ENCODE measurements at regions not wholly inside any gene's neighbourhood (a gene's known extent, or its start where the extent isn't known, plus 50 kb on each side); places are given as distances from the start of the nearest gene placed in this dataset.
"Not testable (repeated sequence)": the region's sequence is repeated elsewhere in the genome, so short reads cannot be mapped to it uniquely, and the experiment has no call there.

DNA sequence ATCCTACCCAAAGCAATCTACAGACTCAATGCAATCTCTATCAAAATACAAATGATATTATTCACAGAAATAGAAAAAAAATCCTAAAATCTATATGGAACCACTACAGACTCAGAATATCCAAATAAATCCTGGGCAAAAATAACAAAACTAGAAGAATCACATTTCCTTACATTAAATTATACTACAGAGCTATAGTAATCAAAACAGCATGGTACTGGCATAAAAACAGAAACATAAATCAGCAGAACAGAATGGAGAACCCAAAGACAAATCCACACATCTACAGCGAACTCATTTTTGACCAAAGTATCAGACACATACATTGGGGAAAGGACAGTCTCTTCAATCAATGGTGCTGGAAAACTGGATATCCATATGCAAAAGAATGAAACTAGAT lies 304.1 kb upstream of the FGF13 start:
- H3K27ac ChIP-seq = no peak overlapping the region
- no peak for DNase-seq
- intact Hi-C loops (cut with DNase I; ENCODE audit: low total_unique reads) = no loop called here
- no peaks in the 10 kb centered on the region for H3K4me1 ChIP-seq
- no peaks in the 10 kb centered on the region for H3K36me3 ChIP-seq
- H3K4me3 ChIP-seq = no peak overlapping the region
- TF ChIP-seq, protein P1, sequence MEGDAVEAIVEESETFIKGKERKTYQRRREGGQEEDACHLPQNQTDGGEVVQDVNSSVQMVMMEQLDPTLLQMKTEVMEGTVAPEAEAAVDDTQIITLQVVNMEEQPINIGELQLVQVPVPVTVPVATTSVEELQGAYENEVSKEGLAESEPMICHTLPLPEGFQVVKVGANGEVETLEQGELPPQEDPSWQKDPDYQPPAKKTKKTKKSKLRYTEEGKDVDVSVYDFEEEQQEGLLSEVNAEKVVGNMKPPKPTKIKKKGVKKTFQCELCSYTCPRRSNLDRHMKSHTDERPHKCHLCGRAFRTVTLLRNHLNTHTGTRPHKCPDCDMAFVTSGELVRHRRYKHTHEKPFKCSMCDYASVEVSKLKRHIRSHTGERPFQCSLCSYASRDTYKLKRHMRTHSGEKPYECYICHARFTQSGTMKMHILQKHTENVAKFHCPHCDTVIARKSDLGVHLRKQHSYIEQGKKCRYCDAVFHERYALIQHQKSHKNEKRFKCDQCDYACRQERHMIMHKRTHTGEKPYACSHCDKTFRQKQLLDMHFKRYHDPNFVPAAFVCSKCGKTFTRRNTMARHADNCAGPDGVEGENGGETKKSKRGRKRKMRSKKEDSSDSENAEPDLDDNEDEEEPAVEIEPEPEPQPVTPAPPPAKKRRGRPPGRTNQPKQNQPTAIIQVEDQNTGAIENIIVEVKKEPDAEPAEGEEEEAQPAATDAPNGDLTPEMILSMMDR (IDR thresholded peaks at IDR 0.05) = no peak
- no peak for TF ChIP-seq POLR2A (IDR thresholded peaks at IDR 0.05)
- no peaks in the 10 kb centered on the region for H3K9me3 ChIP-seq
- H3K27me3 ChIP-seq = no peaks in the 10 kb centered on the region

DNA sequence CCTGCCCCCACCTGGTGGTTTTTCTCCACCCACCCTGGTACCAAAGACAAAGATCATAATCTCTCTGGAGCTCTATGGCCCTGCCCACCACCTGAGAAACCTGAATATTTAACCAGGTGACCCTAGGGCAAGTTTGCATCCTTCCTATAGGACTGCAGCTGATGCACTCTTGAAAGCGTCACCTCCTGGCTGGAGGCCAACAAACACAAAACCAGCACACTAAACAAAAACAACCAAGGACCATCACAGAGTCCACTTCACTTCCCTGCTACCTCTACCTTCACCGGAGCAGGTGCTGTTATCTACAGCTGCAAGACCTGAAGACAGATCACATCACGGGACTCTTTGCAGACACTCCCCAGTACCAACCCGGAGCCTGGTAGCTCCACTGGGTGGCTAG lies 296.7 kb upstream of the FGF13 start:
- no peak for DNase-seq
- Histone ChIP-seq H3K4me3 (no peak overlapping the region), H3K27me3 (no peaks in the 10 kb centered on the region), H3K36me3 (no peaks in the 10 kb centered on the region), H3K27ac (no peak overlapping the region), H3K4me1 (no peaks in the 10 kb centered on the region), H3K9me3 (no peaks in the 10 kb centered on the region)
- TF ChIP-seq, protein P1 (IDR thresholded peaks at IDR 0.05) = no peak
- TF ChIP-seq POLR2A (IDR thresholded peaks at IDR 0.05) = no peak
- intact Hi-C loops (cut with DNase I; ENCODE audit: low total_unique reads) = no loop called here

DNA sequence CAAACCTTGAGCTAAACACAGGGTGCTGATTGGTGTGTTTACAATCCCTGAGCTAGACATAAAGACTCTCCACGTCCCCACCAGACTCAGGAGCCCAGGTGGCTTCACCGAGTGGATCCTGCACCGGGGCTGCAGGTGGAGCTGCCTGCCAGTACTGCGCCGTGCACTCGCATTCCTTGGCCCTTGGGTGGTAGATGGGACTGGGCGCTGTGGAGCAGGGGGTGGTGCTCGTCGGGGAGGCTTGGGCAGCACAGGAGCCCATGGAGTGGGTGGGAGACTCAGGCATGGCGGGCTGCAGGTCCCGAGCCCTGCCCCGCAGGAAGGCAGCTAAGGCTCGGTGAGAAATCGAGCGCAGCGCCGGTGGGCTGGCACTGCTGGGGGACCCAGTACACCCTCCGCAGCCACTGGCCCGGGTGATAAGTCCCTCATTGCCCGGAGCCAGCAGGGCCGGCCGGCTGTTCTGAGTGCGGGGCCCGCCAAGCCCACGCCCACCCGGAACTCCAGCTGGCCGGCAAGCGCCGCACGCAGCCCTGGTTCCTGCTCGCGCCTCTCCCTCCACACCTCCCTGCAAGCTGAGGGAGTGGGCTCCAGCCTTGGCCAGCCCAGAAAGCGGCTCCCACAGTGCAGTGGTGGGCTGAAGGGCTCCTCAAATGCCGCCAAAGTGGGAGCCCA lies 292.5 kb upstream of the FGF13 start:
- DNase-seq; H3K4me3 ChIP-seq; intact Hi-C loops (cut with DNase I; ENCODE audit: low total_unique reads); H3K27me3 ChIP-seq; H3K36me3 ChIP-seq; H3K4me1 ChIP-seq; H3K9me3 ChIP-seq; H3K27ac ChIP-seq: not testable (repeated sequence)

DNA sequence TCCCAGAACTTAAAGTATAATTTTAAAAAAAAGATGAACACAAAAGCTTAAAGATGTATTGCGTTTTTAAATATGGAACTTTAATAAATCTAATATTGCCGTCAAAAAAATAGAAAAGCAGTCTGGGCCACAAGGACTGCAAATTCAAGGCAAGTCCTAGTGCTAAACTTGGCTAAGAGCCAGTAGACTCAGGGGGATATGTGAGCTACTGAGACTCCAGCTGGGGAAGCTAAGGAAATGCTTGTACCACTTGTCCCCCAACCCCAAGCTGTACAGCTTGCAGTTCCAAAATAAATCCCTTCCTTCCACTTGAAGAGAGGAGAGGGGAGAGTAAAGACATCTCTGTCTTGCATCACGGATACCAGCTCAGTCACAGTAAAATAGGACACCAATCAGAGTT lies 290.8 kb upstream of the FGF13 start:
- intact Hi-C loops (cut with DNase I; ENCODE audit: low total_unique reads) = no loop called here
- Histone ChIP-seq H3K27ac (no peak overlapping the region), H3K4me3 (no peak overlapping the region), H3K4me1 (no peaks in the 10 kb centered on the region), H3K27me3 (no peaks in the 10 kb centered on the region), H3K36me3 (no peaks in the 10 kb centered on the region), H3K9me3 (no peaks in the 10 kb centered on the region)
- no peak for DNase-seq
- no peak for TF ChIP-seq POLR2A (IDR thresholded peaks at IDR 0.05)
- TF ChIP-seq, protein P1 (IDR thresholded peaks at IDR 0.05) = no peak

DNA sequence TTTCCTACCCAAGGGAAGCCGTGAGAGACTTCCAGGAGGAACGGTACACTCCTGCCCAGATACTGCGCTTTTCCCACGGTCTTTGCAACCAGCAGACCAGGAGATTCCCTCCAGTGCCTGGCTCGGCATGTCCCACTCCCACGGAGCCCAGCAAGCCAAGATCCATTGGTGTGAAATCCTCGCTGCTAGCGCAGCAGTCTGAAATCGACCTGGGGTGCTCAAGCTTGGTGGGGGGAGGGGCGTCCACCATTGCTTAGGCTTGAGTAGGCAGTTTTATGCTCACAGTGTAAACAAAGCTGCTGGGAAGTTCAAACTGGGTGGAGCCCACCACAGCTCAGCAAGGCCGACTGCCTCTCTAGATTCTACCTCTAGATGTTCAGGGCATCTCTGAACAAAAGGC lies 284.8 kb upstream of the FGF13 start:
- Histone ChIP-seq H3K4me3 (no peak overlapping the region), H3K27ac (no peak overlapping the region), H3K9me3 (peaks cover 0 to 3% of the 10 kb centered on the region in 2 donors), H3K27me3 (no peaks in the 10 kb centered on the region), H3K4me1 (no peaks in the 10 kb centered on the region), H3K36me3 (no peaks in the 10 kb centered on the region)
- DNase-seq = no peak
- intact Hi-C loops (cut with DNase I; ENCODE audit: low total_unique reads) = no loop called here
- TF ChIP-seq, protein P1 (IDR thresholded peaks at IDR 0.05) = no peak
- TF ChIP-seq POLR2A (IDR thresholded peaks at IDR 0.05) = no peak

DNA sequence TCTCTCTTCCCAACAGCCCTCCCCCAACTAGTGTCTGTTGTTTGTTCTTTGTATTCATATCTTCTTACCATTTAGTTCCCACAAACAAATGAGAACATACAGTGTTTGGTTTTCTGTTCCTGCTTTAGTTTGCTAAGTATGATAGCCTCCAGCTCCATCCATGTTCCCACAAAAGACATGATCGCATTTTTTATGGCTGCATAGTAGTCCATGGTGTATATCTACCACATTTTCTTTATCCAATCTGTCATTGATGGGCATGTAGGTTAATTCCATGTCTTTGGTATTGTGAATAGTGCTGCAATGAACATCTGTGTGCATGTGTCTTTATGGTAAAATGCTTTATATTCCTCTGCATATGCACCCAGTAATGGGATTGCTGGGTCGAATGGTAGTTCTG lies 283.9 kb upstream of the FGF13 start:
- Histone ChIP-seq H3K9me3 (peaks cover 0 to 3% of the 10 kb centered on the region in 2 donors), H3K4me1 (no peaks in the 10 kb centered on the region), H3K4me3 (no peak overlapping the region), H3K27ac (no peak overlapping the region), H3K27me3 (no peaks in the 10 kb centered on the region), H3K36me3 (no peaks in the 10 kb centered on the region)
- intact Hi-C loops (cut with DNase I; ENCODE audit: low total_unique reads) = no loop called here
- no peak for DNase-seq
- TF ChIP-seq, protein P1 (IDR thresholded peaks at IDR 0.05) = no peak
- no peak for TF ChIP-seq POLR2A (IDR thresholded peaks at IDR 0.05)

DNA sequence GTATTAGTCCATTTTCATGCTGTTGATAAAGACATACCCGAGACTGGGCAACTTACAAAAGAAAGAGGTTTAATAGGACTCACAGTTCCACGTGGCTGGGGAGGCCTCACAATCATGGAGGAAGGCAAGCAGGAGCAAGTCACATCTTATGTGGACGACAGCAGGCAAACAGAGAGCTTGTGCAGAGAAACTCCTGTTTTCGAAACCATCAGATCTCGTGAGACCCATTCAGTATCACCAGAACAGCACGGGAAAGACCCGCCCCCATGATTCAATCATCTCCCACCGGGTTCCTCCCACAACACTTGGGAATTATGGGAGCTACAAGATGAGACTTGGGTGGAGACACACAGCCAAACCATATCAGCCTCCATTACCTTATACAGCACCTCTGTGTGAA lies 278.9 kb upstream of the FGF13 start:
- intact Hi-C loops (cut with DNase I; ENCODE audit: low total_unique reads); H3K27ac ChIP-seq; H3K4me1 ChIP-seq; H3K36me3 ChIP-seq; DNase-seq; H3K27me3 ChIP-seq; H3K4me3 ChIP-seq; H3K9me3 ChIP-seq: not testable (repeated sequence)
